Activated B cell treated with CpG ODN at 0.5 μM for 24 hours (primary cell): ENCODE measurements at regions not wholly inside any gene's neighbourhood (a gene's known extent, or its start where the extent isn't known, plus 50 kb on each side); places are given as distances from the start of the nearest gene placed in this dataset.

Experiments
- ATAC-seq: fragments of 200-7000 bp; cut with Tn5 transposase; one replicate; pipeline ENCODE4 v1.10.0; 2021; ENCODE audit warnings: low read depth, mild to moderate bottlenecking, moderate library complexity
- CTCF ChIA-PET: fragments of 350-600 bp; sonication (Branson Sonifier 250); formaldehyde crosslinking; loops from one replicate; lab custom pipeline; 2021; ENCODE audit warnings: antibody characterized with exemption; lab: Charles Lee
- POLR2A ChIA-PET: fragments of 350-600 bp; sonication (Branson Sonifier 250); formaldehyde crosslinking; loops from one replicate; lab custom pipeline; 2021; ENCODE audit warnings: antibody characterized with exemption; lab: Charles Lee
- DNase-seq: peaks from one replicate; pipeline ENCODE4 v3.0.0; 2022
- H3K27ac Mint-ChIP-seq: one replicate; pipeline ENCODE4 v1.8.0; 2020; ENCODE audit warnings: mixed read lengths
- H3K27me3 Mint-ChIP-seq: one replicate; pipeline ENCODE4 v1.8.0; 2021; ENCODE audit warnings: mixed read lengths
- H3K36me3 Mint-ChIP-seq: one replicate; pipeline ENCODE4 v1.8.0; 2021; ENCODE audit warnings: low read depth, mixed read lengths
- H3K4me1 Mint-ChIP-seq: one replicate; pipeline ENCODE4 v1.8.0; 2021; ENCODE audit warnings: mixed read lengths
- H3K4me3 Mint-ChIP-seq: one replicate; pipeline ENCODE4 v1.8.0; 2020; ENCODE audit warnings: mild to moderate bottlenecking, mixed read lengths
- H3K9me3 Mint-ChIP-seq: one replicate; pipeline ENCODE4 v1.8.0; 2020; ENCODE audit warnings: mixed read lengths
- intact Hi-C: fragments of 100-400 bp; cut with micrococcal nuclease; formaldehyde crosslinking; loops from one replicate; pipeline ENCODE4 v1.15.1; 2024
- TF ChIP-seq, protein P1 (sequence below): fragments of 200-600 bp; IDR thresholded peaks from one replicate; pipeline ENCODE4 v1.8.0; 2022; ENCODE audit warnings: antibody characterized with exemption, mild to moderate bottlenecking

- ATAC-seq, result no peak
- Mint-ChIP-seq H3K27me3 (no peaks in the 10 kb centered on the region), H3K27ac (no peak overlapping the region), H3K36me3 (peaks cover 10% of the 10 kb centered on the region), H3K4me1 (no peaks in the 10 kb centered on the region), H3K9me3 (no peaks in the 10 kb centered on the region), H3K4me3 (no peak overlapping the region)
- ChIA-PET CTCF (no interaction called here), POLR2A (no interaction called here)
- DNase-seq, result no peak
- TF ChIP-seq, protein P1, sequence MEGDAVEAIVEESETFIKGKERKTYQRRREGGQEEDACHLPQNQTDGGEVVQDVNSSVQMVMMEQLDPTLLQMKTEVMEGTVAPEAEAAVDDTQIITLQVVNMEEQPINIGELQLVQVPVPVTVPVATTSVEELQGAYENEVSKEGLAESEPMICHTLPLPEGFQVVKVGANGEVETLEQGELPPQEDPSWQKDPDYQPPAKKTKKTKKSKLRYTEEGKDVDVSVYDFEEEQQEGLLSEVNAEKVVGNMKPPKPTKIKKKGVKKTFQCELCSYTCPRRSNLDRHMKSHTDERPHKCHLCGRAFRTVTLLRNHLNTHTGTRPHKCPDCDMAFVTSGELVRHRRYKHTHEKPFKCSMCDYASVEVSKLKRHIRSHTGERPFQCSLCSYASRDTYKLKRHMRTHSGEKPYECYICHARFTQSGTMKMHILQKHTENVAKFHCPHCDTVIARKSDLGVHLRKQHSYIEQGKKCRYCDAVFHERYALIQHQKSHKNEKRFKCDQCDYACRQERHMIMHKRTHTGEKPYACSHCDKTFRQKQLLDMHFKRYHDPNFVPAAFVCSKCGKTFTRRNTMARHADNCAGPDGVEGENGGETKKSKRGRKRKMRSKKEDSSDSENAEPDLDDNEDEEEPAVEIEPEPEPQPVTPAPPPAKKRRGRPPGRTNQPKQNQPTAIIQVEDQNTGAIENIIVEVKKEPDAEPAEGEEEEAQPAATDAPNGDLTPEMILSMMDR, result no peak
- intact Hi-C loops, result no loop called here
Measured at GRCh38 chr22:46097268-46097900, 52.9 kb upstream of the PPARA start.

- Mint-ChIP-seq H3K4me3 (no peak overlapping the region), H3K27me3 (no peaks in the 10 kb centered on the region), H3K36me3 (peaks cover 10% of the 10 kb centered on the region), H3K4me1 (no peaks in the 10 kb centered on the region), H3K9me3 (no peaks in the 10 kb centered on the region), H3K27ac (no peak overlapping the region)
- TF ChIP-seq, protein P1, result no peak
- ChIA-PET CTCF (no interaction called here), POLR2A (no interaction called here)
- ATAC-seq, result no peak
- no peak for DNase-seq
- intact Hi-C loops, result no loop called here
Measured at GRCh38 chr22:46098525-46099475, 51.5 kb upstream of the PPARA start.

DNA sequence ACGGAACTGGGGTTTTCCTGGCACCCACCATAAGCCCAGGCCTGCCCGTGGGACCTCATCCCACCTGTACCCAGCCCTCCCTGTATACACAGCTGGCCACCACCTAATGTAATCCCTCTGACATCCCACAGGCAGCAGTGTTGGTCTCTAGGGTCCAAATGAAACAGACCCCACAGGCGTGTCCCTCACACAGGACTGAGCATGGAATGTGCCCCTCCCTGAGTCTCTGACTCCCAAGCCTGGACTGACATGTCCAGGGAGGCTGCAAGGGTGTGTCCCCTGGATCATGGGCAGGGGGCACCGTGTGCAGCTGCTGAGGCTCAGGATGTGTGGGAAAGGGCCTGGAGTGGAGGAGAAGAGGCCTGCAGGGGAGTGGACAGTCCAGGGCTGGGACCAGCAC lies 50.6 kb upstream of the PPARA start:
- H3K36me3 Mint-ChIP-seq, result peaks cover 10% of the 10 kb centered on the region
- TF ChIP-seq, protein P1, result no peak
- ATAC-seq (no peak), DNase-seq (no peak)
- ChIA-PET CTCF (no interaction called here), POLR2A (no interaction called here)
- no peaks in the 10 kb centered on the region for H3K4me1 Mint-ChIP-seq
- intact Hi-C loops, result no loop called here
- no peaks in the 10 kb centered on the region for H3K27me3 Mint-ChIP-seq
- no peaks in the 10 kb centered on the region for H3K9me3 Mint-ChIP-seq
- H3K27ac Mint-ChIP-seq, result no peak overlapping the region
- H3K4me3 Mint-ChIP-seq, result no peak overlapping the region

- peaks cover 10% of the 10 kb centered on the region for H3K36me3 Mint-ChIP-seq
- CTCF ChIA-PET, result no interaction called here
- POLR2A ChIA-PET, result no interaction called here
- TF ChIP-seq, protein P1, result no peak
- no peaks in the 10 kb centered on the region for H3K9me3 Mint-ChIP-seq
- ATAC-seq (no peak), DNase-seq (no peak)
- H3K27me3 Mint-ChIP-seq, result no peaks in the 10 kb centered on the region
- intact Hi-C loops, result no loop called here
- H3K27ac Mint-ChIP-seq, result no peak overlapping the region
- no peaks in the 10 kb centered on the region for H3K4me1 Mint-ChIP-seq
- H3K4me3 Mint-ChIP-seq, result no peak overlapping the region
Measured at GRCh38 chr22:46100401-46101105, 49.8 kb upstream of the PPARA start.
